ENCODE measurements at regions not wholly inside any gene's neighbourhood (a gene's known extent, or its start where the extent isn't known, plus 50 kb on each side); places are given as distances from the start of the nearest gene placed in this dataset.

GRCh38 chr5:10110228-10110627, 139.5 kb downstream of the ATPSCKMT start:
- FAIRE-seq (no peak), DNase-seq (ENCODE audit: low read depth, low spot score) (no peak)
- Histone ChIP-seq H4K20me1 (ENCODE audit: control insufficient read depth, extremely low read depth, insufficient read depth, low read length) (no peaks in the 10 kb centered on the region), H3K9me1 (ENCODE audit: control insufficient read depth, extremely low read depth, insufficient read depth, low read length) (no peaks in the 10 kb centered on the region), H3K4me3 (ENCODE audit: control insufficient read depth in 2 of 3, extremely low read depth in 1 of 3, insufficient read depth in 2 of 3, low read depth in 1 of 3, low read length in 3 of 3) (no peak overlapping the region), H3K9me3 (ENCODE audit: control insufficient read depth, low read depth, low read length) (no peaks in the 10 kb centered on the region), H3K36me3 (ENCODE audit: control insufficient read depth in 2 of 2, extremely low read depth in 1 of 2, insufficient read depth in 2 of 2, low read length in 2 of 2) (no peaks in the 10 kb centered on the region), H2AFZ (ENCODE audit: control insufficient read depth, low read length) (no peak overlapping the region), H3K27me3 (ENCODE audit: control insufficient read depth, extremely low read depth, insufficient read depth, low read length) (no peaks in the 10 kb centered on the region), H3K4me1 (ENCODE audit: control insufficient read depth, extremely low read depth, insufficient read depth, low read length) (no peaks in the 10 kb centered on the region), H3K27ac (ENCODE audit: control insufficient read depth, insufficient read depth, low read length) (no peak overlapping the region), H3K9ac (ENCODE audit: control insufficient read depth, extremely low read depth, insufficient read depth, low read length) (no peak overlapping the region), H3K4me2 (ENCODE audit: control insufficient read depth, extremely low read depth, insufficient read depth, low read depth, low read length) (no peak overlapping the region), H3K79me2 (ENCODE audit: control insufficient read depth, insufficient read depth, low read length) (no peaks in the 10 kb centered on the region)
- TF ChIP-seq, protein P1, sequence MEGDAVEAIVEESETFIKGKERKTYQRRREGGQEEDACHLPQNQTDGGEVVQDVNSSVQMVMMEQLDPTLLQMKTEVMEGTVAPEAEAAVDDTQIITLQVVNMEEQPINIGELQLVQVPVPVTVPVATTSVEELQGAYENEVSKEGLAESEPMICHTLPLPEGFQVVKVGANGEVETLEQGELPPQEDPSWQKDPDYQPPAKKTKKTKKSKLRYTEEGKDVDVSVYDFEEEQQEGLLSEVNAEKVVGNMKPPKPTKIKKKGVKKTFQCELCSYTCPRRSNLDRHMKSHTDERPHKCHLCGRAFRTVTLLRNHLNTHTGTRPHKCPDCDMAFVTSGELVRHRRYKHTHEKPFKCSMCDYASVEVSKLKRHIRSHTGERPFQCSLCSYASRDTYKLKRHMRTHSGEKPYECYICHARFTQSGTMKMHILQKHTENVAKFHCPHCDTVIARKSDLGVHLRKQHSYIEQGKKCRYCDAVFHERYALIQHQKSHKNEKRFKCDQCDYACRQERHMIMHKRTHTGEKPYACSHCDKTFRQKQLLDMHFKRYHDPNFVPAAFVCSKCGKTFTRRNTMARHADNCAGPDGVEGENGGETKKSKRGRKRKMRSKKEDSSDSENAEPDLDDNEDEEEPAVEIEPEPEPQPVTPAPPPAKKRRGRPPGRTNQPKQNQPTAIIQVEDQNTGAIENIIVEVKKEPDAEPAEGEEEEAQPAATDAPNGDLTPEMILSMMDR (optimal IDR thresholded peaks at IDR 0.05 in 1 of 3, IDR thresholded peaks at IDR 0.05 in 1 of 3, conservative IDR thresholded peaks at IDR 0.05 in 1 of 3; ENCODE audit: extremely low read depth in 1 of 3, insufficient read depth in 2 of 3, low read length in 3 of 3): no peak
- TF ChIP-seq EZH2 (IDR thresholded peaks at IDR 0.05; ENCODE audit: low read length): no peak
- dilution Hi-C loops (cut with MboI; ENCODE audit: extremely low pct_ligation_motif_present, low sequenced_read_pairs): no loop called here

DNA sequence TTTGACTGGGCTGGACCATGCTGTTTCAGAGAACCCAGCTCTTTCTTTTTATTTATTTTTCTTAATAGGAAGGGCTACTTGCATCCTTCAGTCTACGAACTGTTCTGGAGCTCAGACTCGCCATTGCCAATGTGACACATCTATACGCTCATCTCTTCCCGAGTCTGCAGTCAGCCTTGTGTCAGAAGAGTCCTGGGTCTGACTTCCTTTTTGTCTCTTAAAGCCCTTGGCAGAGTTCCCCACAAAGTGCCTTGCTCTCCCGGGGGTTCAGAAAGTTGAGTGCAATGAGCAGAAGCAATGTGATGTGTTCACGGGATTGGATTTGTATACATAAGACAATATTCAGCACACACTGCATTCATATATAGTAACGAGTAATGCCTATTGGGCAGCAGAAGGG, 140.4 kb downstream of the ATPSCKMT start:
- FAIRE-seq: no peak
- H3K9me3 ChIP-seq (ENCODE audit: control insufficient read depth, low read depth, low read length): no peaks in the 10 kb centered on the region
- H3K27ac ChIP-seq (ENCODE audit: control insufficient read depth, insufficient read depth, low read length): no peak overlapping the region
- no peaks in the 10 kb centered on the region for H4K20me1 ChIP-seq (ENCODE audit: control insufficient read depth, extremely low read depth, insufficient read depth, low read length)
- H3K79me2 ChIP-seq (ENCODE audit: control insufficient read depth, insufficient read depth, low read length): no peaks in the 10 kb centered on the region
- no peaks in the 10 kb centered on the region for H3K27me3 ChIP-seq (ENCODE audit: control insufficient read depth, extremely low read depth, insufficient read depth, low read length)
- no peaks in the 10 kb centered on the region for H3K4me1 ChIP-seq (ENCODE audit: control insufficient read depth, extremely low read depth, insufficient read depth, low read length)
- no peak overlapping the region for H3K4me3 ChIP-seq (ENCODE audit: control insufficient read depth in 2 of 3, extremely low read depth in 1 of 3, insufficient read depth in 2 of 3, low read depth in 1 of 3, low read length in 3 of 3)
- H3K4me2 ChIP-seq (ENCODE audit: control insufficient read depth, extremely low read depth, insufficient read depth, low read depth, low read length): no peak overlapping the region
- H2AFZ ChIP-seq (ENCODE audit: control insufficient read depth, low read length): no peak overlapping the region
- no peak overlapping the region for H3K9ac ChIP-seq (ENCODE audit: control insufficient read depth, extremely low read depth, insufficient read depth, low read length)
- H3K9me1 ChIP-seq (ENCODE audit: control insufficient read depth, extremely low read depth, insufficient read depth, low read length): no peaks in the 10 kb centered on the region
- H3K36me3 ChIP-seq (ENCODE audit: control insufficient read depth in 2 of 2, extremely low read depth in 1 of 2, insufficient read depth in 2 of 2, low read length in 2 of 2): no peaks in the 10 kb centered on the region
- no peak for DNase-seq (ENCODE audit: low read depth, low spot score)
- no peak for TF ChIP-seq EZH2 (IDR thresholded peaks at IDR 0.05; ENCODE audit: low read length)
- TF ChIP-seq, protein P1 (optimal IDR thresholded peaks at IDR 0.05 in 1 of 3, IDR thresholded peaks at IDR 0.05 in 1 of 3, conservative IDR thresholded peaks at IDR 0.05 in 1 of 3; ENCODE audit: extremely low read depth in 1 of 3, insufficient read depth in 2 of 3, low read length in 3 of 3): no peak
- dilution Hi-C loops (cut with MboI; ENCODE audit: extremely low pct_ligation_motif_present, low sequenced_read_pairs): no loop called here
